ENCODE measurements at regions not wholly inside any gene's neighbourhood (a gene's known extent, or its start where the extent isn't known, plus 50 kb on each side); places are given as distances from the start of the nearest gene placed in this dataset.

GRCh38 chr5:124628721-124629596 is 117.5 kb downstream of the ZNF608 start (continued):
- TF ChIP-seq SMC3 (conservative IDR thresholded peaks at IDR 0.05; ENCODE audit: insufficient read depth, low read depth, low read length) (no peak), SMARCA4 (IDR thresholded peaks at IDR 0.05) (peak; percentile 94), CBX5 (IDR thresholded peaks at IDR 0.05; ENCODE audit: borderline replicate concordance, low read depth) (no peak; the same call in 1 of the 2 replicates), TSHZ1 (CRISPR knock-in tag; IDR thresholded peaks at IDR 0.05) (no peak), HDAC8 (tag; IDR thresholded peaks at IDR 0.05) (no peak), ZNF764 (CRISPR knock-in tag; IDR thresholded peaks at IDR 0.05; ENCODE audit: low read depth) (no peak), SMARCC2 (IDR thresholded peaks at IDR 0.05; ENCODE audit: low read depth) (peak; percentile 93), ETV6 (IDR thresholded peaks at IDR 0.05; ENCODE audit: borderline replicate concordance in 1 of 2, low read depth in 2 of 2, low read length in 1 of 2) (no peak), ETV6 (CRISPR knock-in tag; IDR thresholded peaks at IDR 0.05; ENCODE audit: borderline replicate concordance) (no peak), AFF1 (IDR thresholded peaks at IDR 0.05; ENCODE audit: low read depth in 1 of 2, partially characterized antibody in 2 of 2) (no peak), HBP1 (CRISPR knock-in tag; IDR thresholded peaks at IDR 0.05) (no peak), DMBX1 (CRISPR knock-in tag; IDR thresholded peaks at IDR 0.05; ENCODE audit: borderline replicate concordance) (peak; percentile 49; the same call in 1 of the 2 replicates), RHOXF2B (CRISPR knock-in tag; conservative IDR thresholded peaks at IDR 0.05) (no peak), TEAD2 (tag; IDR thresholded peaks at IDR 0.05) (no peak), ZKSCAN3 (CRISPR knock-in tag; IDR thresholded peaks at IDR 0.05) (no peak), MCM3 (IDR thresholded peaks at IDR 0.05) (no peak), ZNF436 (CRISPR knock-in tag; IDR thresholded peaks at IDR 0.05) (no peak), ZNF140 (CRISPR knock-in tag; IDR thresholded peaks at IDR 0.05) (no peak), NELFE (IDR thresholded peaks at IDR 0.05; ENCODE audit: insufficient read depth, insufficient read length) (no peak)

Data from K562 (cell line).